H9 (cell line): ENCODE measurements at regions not wholly inside any gene's neighbourhood (a gene's known extent, or its start where the extent isn't known, plus 50 kb on each side); places are given as distances from the start of the nearest gene placed in this dataset.

ENCODE experiments used
- DNase-seq: peaks from one replicate; pipeline ENCODE4 v3.0.0-alpha.2; 2017
- H2AFZ ChIP-seq: one replicate; pipeline ENCODE4 v1.6.1; 2013; ENCODE audit warnings: mild to moderate bottlenecking, low read length, control low read depth, moderate library complexity
- H2AK5ac ChIP-seq: 2 replicates; pipeline ENCODE4 v1.6.1; 2013; ENCODE audit warnings: low read length, control low read depth, mixed read lengths; ENCODE audit not compliant: insufficient read length
- H2BK120ac ChIP-seq: one replicate; pipeline ENCODE4 v1.6.1; 2013; ENCODE audit warnings: low read depth, mild to moderate bottlenecking, low read length, control low read depth, inconsistent platforms; ENCODE audit not compliant: poor library complexity, severe bottlenecking
- H2BK12ac ChIP-seq: 2 replicates; pipeline ENCODE4 v1.6.1; 2013; ENCODE audit warnings: low read length, control low read depth, mixed read lengths, low read depth; ENCODE audit not compliant: insufficient read length
- H2BK15ac ChIP-seq: 2 replicates; pipeline ENCODE4 v1.6.1; 2013; ENCODE audit warnings: low read depth, low read length, control low read depth
- H2BK20ac ChIP-seq: one replicate; pipeline ENCODE4 v1.6.1; 2013; ENCODE audit warnings: low read depth, mild to moderate bottlenecking, low read length, control low read depth, inconsistent platforms; ENCODE audit not compliant: poor library complexity, severe bottlenecking
- H2BK5ac ChIP-seq: 2 replicates; pipeline ENCODE4 v1.6.1; 2013; ENCODE audit warnings: low read length, control low read depth, mixed read lengths; ENCODE audit not compliant: insufficient read length
- H3K14ac ChIP-seq: 2 replicates; pipeline ENCODE4 v1.6.1; 2013; ENCODE audit warnings: low read length, control low read depth; ENCODE audit not compliant: insufficient read depth
- H3K18ac ChIP-seq: 2 replicates; pipeline ENCODE4 v1.6.1; 2013; ENCODE audit warnings: low read depth, mild to moderate bottlenecking, mixed read lengths, low read length, control low read depth; ENCODE audit not compliant: insufficient read length
- H3K23ac ChIP-seq: 2 replicates; pipeline ENCODE4 v1.6.1; 2013; ENCODE audit warnings: low read length, control low read depth, mixed read lengths, low read depth; ENCODE audit not compliant: insufficient read length
- H3K23me2 ChIP-seq: 2 replicates; pipeline ENCODE4 v1.6.1; 2013; ENCODE audit warnings: low read depth, mild to moderate bottlenecking, mixed read lengths, low read length, control low read depth; ENCODE audit not compliant: insufficient read length, poor library complexity, severe bottlenecking
- H3K27ac ChIP-seq: 2 replicates; pipeline ENCODE4 v1.5.1; 2013; ENCODE audit warnings: low read length, control low read depth, mixed read lengths, low read depth; ENCODE audit not compliant: insufficient read length
- H3K27me3 ChIP-seq: 2 replicates; pipeline ENCODE4 v1.6.1; 2013; ENCODE audit warnings: low read length, control low read depth, inconsistent platforms; ENCODE audit not compliant: insufficient read depth
- H3K4ac ChIP-seq: 2 replicates; pipeline ENCODE4 v1.6.1; 2013; ENCODE audit warnings: low read depth, mild to moderate bottlenecking, control low read depth, inconsistent platforms, low read length, moderate library complexity
- H3K4me1 ChIP-seq: 2 replicates; pipeline ENCODE4 v1.6.1; 2013; ENCODE audit warnings: low read length, control low read depth, inconsistent platforms; ENCODE audit not compliant: insufficient read depth
- H3K4me2 ChIP-seq: 2 replicates; pipeline ENCODE4 v1.6.1; 2013; ENCODE audit warnings: low read length, control low read depth, mixed read lengths; ENCODE audit not compliant: insufficient read length, insufficient read depth
- H3K56ac ChIP-seq: 2 replicates; pipeline ENCODE4 v1.6.1; 2013; ENCODE audit warnings: low read depth, mild to moderate bottlenecking, mixed read lengths, low read length, control low read depth; ENCODE audit not compliant: insufficient read length
- H3K79me1 ChIP-seq: 2 replicates; pipeline ENCODE4 v1.6.1; 2013; ENCODE audit warnings: low read depth, mild to moderate bottlenecking, moderate library complexity, low read length, control low read depth, inconsistent platforms; ENCODE audit not compliant: insufficient read depth, poor library complexity, severe bottlenecking
- H3K79me2 ChIP-seq: 2 replicates; pipeline ENCODE4 v1.6.1; 2013; ENCODE audit warnings: low read length, control low read depth, inconsistent platforms; ENCODE audit not compliant: insufficient read depth
- H3K9ac ChIP-seq: 2 replicates; pipeline ENCODE4 v1.6.1; 2013; ENCODE audit warnings: low read length, control low read depth, mixed read lengths; ENCODE audit not compliant: insufficient read length; ENCODE audit errors: extremely low read depth
- H3K9me3 ChIP-seq: one replicate; pipeline ENCODE4 v1.6.1; 2013; ENCODE audit warnings: low read depth, low read length, inconsistent platforms; ENCODE audit not compliant: control insufficient read depth
- H3T11ph ChIP-seq: one replicate; pipeline ENCODE4 v1.6.1; 2013; ENCODE audit warnings: mild to moderate bottlenecking, low read length, control low read depth, inconsistent platforms
- H4K20me1 ChIP-seq: one replicate; pipeline ENCODE4 v1.6.1; 2013; ENCODE audit not compliant: control insufficient read depth, insufficient read length, insufficient read depth
- H4K5ac ChIP-seq: 2 replicates; pipeline ENCODE4 v1.6.1; 2013; ENCODE audit warnings: low read depth, mild to moderate bottlenecking, mixed read lengths, low read length, control low read depth; ENCODE audit not compliant: insufficient read length
- H4K8ac ChIP-seq: replicated peaks from 2 replicates; pipeline ENCODE4 v1.6.1; 2013; ENCODE audit warnings: low read length, control low read depth, mixed read lengths, low read depth; ENCODE audit not compliant: insufficient read length
- H4K91ac ChIP-seq: 2 replicates; pipeline ENCODE4 v1.6.1; 2013; ENCODE audit warnings: low read depth, mild to moderate bottlenecking, moderate library complexity, mixed read lengths, low read length, control low read depth; ENCODE audit not compliant: insufficient read length
- H3K27ac Mint-ChIP-seq, 3 experiments: 2 replicates in 2 of 3; 3 replicates in 1 of 3; pipeline ENCODE4 v1.8.0; 2020 to 2021; ENCODE audit warnings: mixed read lengths in 3 of 3, mild to moderate bottlenecking in 1 of 3, moderate library complexity in 1 of 3
- H3K27me3 Mint-ChIP-seq: 2 replicates; pipeline ENCODE4 v1.8.0; 2021; ENCODE audit warnings: low read depth, mild to moderate bottlenecking, moderate library complexity, mixed read lengths
- H3K36me3 Mint-ChIP-seq, 3 experiments: 2 replicates in 2 of 3; 3 replicates in 1 of 3; pipeline ENCODE4 v1.8.0; 2020 to 2021; ENCODE audit warnings: low read depth in 3 of 3, mixed read lengths in 3 of 3; ENCODE audit not compliant: insufficient read depth in 1 of 3
- H3K4me1 Mint-ChIP-seq, 2 experiments: 2 replicates each; pipeline ENCODE4 v1.8.0; 2020; ENCODE audit warnings: mixed read lengths in 2 of 2
- H3K4me3 Mint-ChIP-seq, 2 experiments: 2 replicates in 1 of 2; 3 replicates in 1 of 2; pipeline ENCODE4 v1.8.0; 2020 to 2021; ENCODE audit warnings: mild to moderate bottlenecking in 2 of 2, mixed read lengths in 2 of 2, moderate library complexity in 1 of 2
- H3K9me3 Mint-ChIP-seq, 2 experiments: 2 replicates in 1 of 2; 3 replicates in 1 of 2; pipeline ENCODE4 v1.8.0; 2020; ENCODE audit warnings: mild to moderate bottlenecking in 2 of 2, mixed read lengths in 2 of 2, moderate library complexity in 1 of 2
- CTCF ChIP-seq: fragments of 200-600 bp; sonication (generic); conservative IDR thresholded peaks from 3 replicates; pipeline ENCODE4 v1.8.0; 2021; ENCODE audit warnings: antibody characterized with exemption, mild to moderate bottlenecking
- WGBS: extraction: QIAGEN DNeasy Blood & Tissue Kit; methylation state at CpG from one replicate; pipeline ENCODE4 v1.1.7; 2013; ENCODE audit warnings: missing lambda C conversion rate, low lambda C conversion rate, mixed read lengths; ENCODE audit not compliant: insufficient read length; ENCODE audit errors: extremely low coverage; 5-methylcytosine and 5-hydroxymethylcytosine counted together

- Histone ChIP-seq H3K9me3 (no peaks in the 10 kb centered on the region), H3T11ph (no peak overlapping the region), H3K79me2 (no peaks in the 10 kb centered on the region), H3K79me1 (no peaks in the 10 kb centered on the region), H2BK15ac (no peak overlapping the region), H4K91ac (no peak overlapping the region), H3K4me2 (no peak overlapping the region), H3K56ac (no peak overlapping the region), H2AK5ac (no peak overlapping the region), H3K23ac (no peak overlapping the region), H3K27ac (no peak overlapping the region), H3K23me2 (no peaks in the 10 kb centered on the region), H2BK5ac (no peak overlapping the region), H4K5ac (no peak overlapping the region), H3K14ac (no peak overlapping the region), H3K27me3 (no peaks in the 10 kb centered on the region), H2BK20ac (no peak overlapping the region), H3K4ac (no peak overlapping the region), H4K20me1 (no peaks in the 10 kb centered on the region), H2BK120ac (no peak overlapping the region), H4K8ac (no peak overlapping the region), H3K4me1 (no peaks in the 10 kb centered on the region), H2AFZ (no peak overlapping the region), H3K18ac (no peak overlapping the region), H2BK12ac (no peak overlapping the region), H3K9ac (no peak overlapping the region)
- DNase-seq, result no peak
- no peaks in the 10 kb centered on the region; a peak in 1 of 7 replicates for H3K36me3 Mint-ChIP-seq
- no peak for TF ChIP-seq CTCF
- H3K4me3 Mint-ChIP-seq, result no peak overlapping the region
- H3K27me3 Mint-ChIP-seq, result no peaks in the 10 kb centered on the region; the same call in 1 of the 2 replicates
- no peak overlapping the region for H3K27ac Mint-ChIP-seq
- no CpG with 5 or more reads among the region's 3 CpGs for WGBS
- peaks cover 7 to 10% of the 10 kb centered on the region in 2 experiments for H3K4me1 Mint-ChIP-seq
- peaks cover 0 to 37% of the 10 kb centered on the region in 2 experiments; a peak in 3 of 5 replicates for H3K9me3 Mint-ChIP-seq
These were observed 59.2 kb upstream of the TMEM47 start for GRCh38 chrX:34716302-34716701.
